ENCODE measurements at regions not wholly inside any gene's neighbourhood (a gene's known extent, or its start where the extent isn't known, plus 50 kb on each side); places are given as distances from the start of the nearest gene placed in this dataset.

GRCh38 chr9:109922617-109923470, 142.8 kb downstream of the PALM2AKAP2 start:
- Histone ChIP-seq H3K27ac (ENCODE audit: insufficient read depth, low read depth, low read length) (no peak overlapping the region), H4K20me1 (replicated peaks; ENCODE audit: control insufficient read depth, extremely low read depth, insufficient read depth, low read length) (no peaks in the 10 kb centered on the region), H3K9ac (replicated peaks; ENCODE audit: extremely low read depth, insufficient read depth, low read length) (peak overlapping the region; percentile 26), H3K79me2 (ENCODE audit: control insufficient read depth, insufficient read depth, low read length) (no peaks in the 10 kb centered on the region), H3K9me1 (replicated peaks; ENCODE audit: control insufficient read depth, extremely low read depth, insufficient read depth, low read length) (no peaks in the 10 kb centered on the region), H3K9me3 (replicated peaks; ENCODE audit: control insufficient read depth, insufficient read depth, low read length) (no peaks in the 10 kb centered on the region), H3K36me3 (ENCODE audit: control insufficient read depth in 2 of 2, extremely low read depth in 1 of 2, insufficient read depth in 2 of 2, low read length in 2 of 2) (no peaks in the 10 kb centered on the region), H3K4me3 (replicated peaks in 1 of 3; ENCODE audit: insufficient read depth in 1 of 3, low read depth in 1 of 3, low read length in 3 of 3) (no peak overlapping the region), H3K27me3 (ENCODE audit: control insufficient read depth in 2 of 2, insufficient read depth in 2 of 2, low read length in 2 of 2) (no peaks in the 10 kb centered on the region), H3K4me1 (ENCODE audit: control insufficient read depth, extremely low read depth, insufficient read depth, low read length) (peaks cover 20% of the 10 kb centered on the region), H3K4me2 (ENCODE audit: insufficient read depth, low read length) (peak overlapping the region; percentile 31), H2AFZ (ENCODE audit: low read depth, low read length) (peak overlapping the region; percentile 56)
- intact Hi-C loops (cut with micrococcal nuclease) (no loop called here), dilution Hi-C loops (cut with MboI; ENCODE audit: extremely low pct_ligation_motif_present, low sequenced_read_pairs) (loop anchor here (25.0 kb wide), 1 partner anchor 239 kb away; no protein-coding TSS in a partner anchor)
- CTCF ChIA-PET = interaction anchor here (0.8 to 2.0 kb wide), 9 partner anchors 11 to 146 kb away, joined by 3 to 13 read pairs (median 3); no protein-coding TSS in a partner anchor
- BruUV-seq (replicated peaks) = no TSS peak
- TF ChIP-seq, protein P1, sequence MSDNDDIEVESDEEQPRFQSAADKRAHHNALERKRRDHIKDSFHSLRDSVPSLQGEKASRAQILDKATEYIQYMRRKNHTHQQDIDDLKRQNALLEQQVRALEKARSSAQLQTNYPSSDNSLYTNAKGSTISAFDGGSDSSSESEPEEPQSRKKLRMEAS (IDR thresholded peaks at IDR 0.05; ENCODE audit: insufficient read depth, insufficient read length) = no peak
- TF ChIP-seq POLR2A (IDR thresholded peaks at IDR 0.05; ENCODE audit: low read depth, low read length) (no peak), JUN (IDR thresholded peaks at IDR 0.05; ENCODE audit: borderline replicate concordance, insufficient read depth, insufficient read length, low read depth) (no peak), POLR2AphosphoS5 (IDR thresholded peaks at IDR 0.05; ENCODE audit: insufficient read depth, low read depth, low read length) (no peak), EZH2 (IDR thresholded peaks at IDR 0.05; ENCODE audit: borderline replicate concordance, low read depth, low read length, severe bottlenecking) (no peak), FOS (IDR thresholded peaks at IDR 0.05; ENCODE audit: borderline replicate concordance, insufficient read depth, low read length) (no peak), GATA2 (IDR thresholded peaks at IDR 0.05; ENCODE audit: insufficient read depth, insufficient read length, low read depth, low read length) (no peak), MYC (IDR thresholded peaks at IDR 0.05; ENCODE audit: low read depth, low read length) (no peak)
- TF ChIP-seq, protein P2, sequence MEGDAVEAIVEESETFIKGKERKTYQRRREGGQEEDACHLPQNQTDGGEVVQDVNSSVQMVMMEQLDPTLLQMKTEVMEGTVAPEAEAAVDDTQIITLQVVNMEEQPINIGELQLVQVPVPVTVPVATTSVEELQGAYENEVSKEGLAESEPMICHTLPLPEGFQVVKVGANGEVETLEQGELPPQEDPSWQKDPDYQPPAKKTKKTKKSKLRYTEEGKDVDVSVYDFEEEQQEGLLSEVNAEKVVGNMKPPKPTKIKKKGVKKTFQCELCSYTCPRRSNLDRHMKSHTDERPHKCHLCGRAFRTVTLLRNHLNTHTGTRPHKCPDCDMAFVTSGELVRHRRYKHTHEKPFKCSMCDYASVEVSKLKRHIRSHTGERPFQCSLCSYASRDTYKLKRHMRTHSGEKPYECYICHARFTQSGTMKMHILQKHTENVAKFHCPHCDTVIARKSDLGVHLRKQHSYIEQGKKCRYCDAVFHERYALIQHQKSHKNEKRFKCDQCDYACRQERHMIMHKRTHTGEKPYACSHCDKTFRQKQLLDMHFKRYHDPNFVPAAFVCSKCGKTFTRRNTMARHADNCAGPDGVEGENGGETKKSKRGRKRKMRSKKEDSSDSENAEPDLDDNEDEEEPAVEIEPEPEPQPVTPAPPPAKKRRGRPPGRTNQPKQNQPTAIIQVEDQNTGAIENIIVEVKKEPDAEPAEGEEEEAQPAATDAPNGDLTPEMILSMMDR (IDR thresholded peaks at IDR 0.05; ENCODE audit: extremely low read depth in 1 of 2, insufficient read depth in 1 of 2, low read depth in 1 of 2, low read length in 2 of 2) = no peak
- POLR2A ChIA-PET = interaction anchor here (1.3 kb wide), 1 partner anchor 10 kb away, joined by 4 read pairs; no protein-coding TSS in a partner anchor
- DNase-seq (ENCODE audit: low read depth, low spot score) (no peak), FAIRE-seq (no peak)

Data from endothelial cell of umbilical vein (primary cell).